Glutamatergic neuron (in vitro differentiated cells): ENCODE measurements at regions not wholly inside any gene's neighbourhood (a gene's known extent, or its start where the extent isn't known, plus 50 kb on each side); places are given as distances from the start of the nearest gene placed in this dataset.

Experiments
- DNase-seq: peaks from one replicate; pipeline ENCODE4 v3.0.0; 2022
- H3K27ac Mint-ChIP-seq: one replicate; pipeline ENCODE4 v1.8.0; 2020; ENCODE audit warnings: mild to moderate bottlenecking, mixed read lengths, inconsistent platforms; ENCODE audit not compliant: unreplicated experiment
- H3K27me3 Mint-ChIP-seq: one replicate; pipeline ENCODE4 v1.8.0; 2020; ENCODE audit warnings: mild to moderate bottlenecking, moderate library complexity, mixed read lengths, inconsistent platforms; ENCODE audit not compliant: unreplicated experiment
- H3K36me3 Mint-ChIP-seq: one replicate; pipeline ENCODE4 v1.8.0; 2020; ENCODE audit warnings: mild to moderate bottlenecking, mixed read lengths, inconsistent platforms; ENCODE audit not compliant: unreplicated experiment
- H3K4me1 Mint-ChIP-seq: one replicate; pipeline ENCODE4 v1.8.0; 2020; ENCODE audit warnings: mild to moderate bottlenecking, low read depth, mixed read lengths, inconsistent platforms; ENCODE audit not compliant: unreplicated experiment
- H3K4me3 Mint-ChIP-seq: one replicate; pipeline ENCODE4 v1.8.0; 2020; ENCODE audit warnings: mild to moderate bottlenecking, mixed read lengths, inconsistent platforms; ENCODE audit not compliant: unreplicated experiment
- H3K9me3 Mint-ChIP-seq: one replicate; pipeline ENCODE4 v1.8.0; 2020; ENCODE audit warnings: mild to moderate bottlenecking, moderate library complexity, mixed read lengths, inconsistent platforms; ENCODE audit not compliant: unreplicated experiment
- TF ChIP-seq, protein P1 (sequence below): fragments of 200-600 bp; sonication (generic); IDR thresholded peaks from one replicate; pipeline ENCODE4 v1.5.0; 2021; ENCODE audit not compliant: partially characterized antibody, unreplicated experiment

DNA sequence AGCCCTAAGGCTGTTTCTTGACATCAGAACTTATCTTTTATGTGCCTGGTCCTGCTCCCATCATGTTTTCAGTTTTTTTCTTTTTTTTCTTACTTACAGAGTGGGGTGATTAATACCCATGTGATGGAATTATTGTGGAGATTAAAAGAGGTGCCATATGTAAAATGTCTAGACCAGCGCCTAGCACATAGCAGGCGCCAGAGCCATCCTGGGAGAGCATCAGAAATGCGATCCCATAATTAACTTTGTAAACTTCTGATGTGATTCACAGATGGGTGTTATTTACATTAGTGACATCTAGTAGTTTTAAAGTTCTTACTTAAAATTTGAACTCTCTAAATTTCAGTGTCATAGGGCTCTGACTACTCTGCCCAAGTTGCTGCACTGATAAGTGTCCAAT, 66.2 kb upstream of the PGRMC2 start:
- TF ChIP-seq, protein P1, sequence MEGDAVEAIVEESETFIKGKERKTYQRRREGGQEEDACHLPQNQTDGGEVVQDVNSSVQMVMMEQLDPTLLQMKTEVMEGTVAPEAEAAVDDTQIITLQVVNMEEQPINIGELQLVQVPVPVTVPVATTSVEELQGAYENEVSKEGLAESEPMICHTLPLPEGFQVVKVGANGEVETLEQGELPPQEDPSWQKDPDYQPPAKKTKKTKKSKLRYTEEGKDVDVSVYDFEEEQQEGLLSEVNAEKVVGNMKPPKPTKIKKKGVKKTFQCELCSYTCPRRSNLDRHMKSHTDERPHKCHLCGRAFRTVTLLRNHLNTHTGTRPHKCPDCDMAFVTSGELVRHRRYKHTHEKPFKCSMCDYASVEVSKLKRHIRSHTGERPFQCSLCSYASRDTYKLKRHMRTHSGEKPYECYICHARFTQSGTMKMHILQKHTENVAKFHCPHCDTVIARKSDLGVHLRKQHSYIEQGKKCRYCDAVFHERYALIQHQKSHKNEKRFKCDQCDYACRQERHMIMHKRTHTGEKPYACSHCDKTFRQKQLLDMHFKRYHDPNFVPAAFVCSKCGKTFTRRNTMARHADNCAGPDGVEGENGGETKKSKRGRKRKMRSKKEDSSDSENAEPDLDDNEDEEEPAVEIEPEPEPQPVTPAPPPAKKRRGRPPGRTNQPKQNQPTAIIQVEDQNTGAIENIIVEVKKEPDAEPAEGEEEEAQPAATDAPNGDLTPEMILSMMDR, result no peak
- Mint-ChIP-seq H3K36me3 (no peaks in the 10 kb centered on the region), H3K4me3 (no peak overlapping the region), H3K27me3 (no peaks in the 10 kb centered on the region), H3K4me1 (peaks cover 4% of the 10 kb centered on the region), H3K27ac (no peak overlapping the region), H3K9me3 (no peaks in the 10 kb centered on the region)
- no peak for DNase-seq

DNA sequence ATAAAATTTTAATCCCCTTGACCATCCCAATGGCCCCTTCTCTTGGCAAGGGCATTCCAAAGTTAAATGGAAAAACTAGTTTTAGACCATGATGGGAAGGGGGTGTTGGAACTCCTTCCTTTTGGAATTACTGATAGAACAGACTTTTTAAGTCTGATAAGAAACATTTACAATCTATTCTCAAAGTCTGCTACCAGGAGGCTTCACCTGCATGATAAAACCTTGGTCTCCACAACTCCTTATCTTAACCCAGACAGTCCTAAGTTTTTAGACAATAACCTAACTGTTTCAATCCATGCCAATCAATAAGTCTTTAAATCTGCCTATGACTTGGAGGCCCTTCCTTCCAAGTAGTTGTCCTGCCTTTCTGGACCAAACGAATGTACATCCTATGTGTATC, 63.9 kb upstream of the PGRMC2 start:
- no peaks in the 10 kb centered on the region for H3K36me3 Mint-ChIP-seq

DNA sequence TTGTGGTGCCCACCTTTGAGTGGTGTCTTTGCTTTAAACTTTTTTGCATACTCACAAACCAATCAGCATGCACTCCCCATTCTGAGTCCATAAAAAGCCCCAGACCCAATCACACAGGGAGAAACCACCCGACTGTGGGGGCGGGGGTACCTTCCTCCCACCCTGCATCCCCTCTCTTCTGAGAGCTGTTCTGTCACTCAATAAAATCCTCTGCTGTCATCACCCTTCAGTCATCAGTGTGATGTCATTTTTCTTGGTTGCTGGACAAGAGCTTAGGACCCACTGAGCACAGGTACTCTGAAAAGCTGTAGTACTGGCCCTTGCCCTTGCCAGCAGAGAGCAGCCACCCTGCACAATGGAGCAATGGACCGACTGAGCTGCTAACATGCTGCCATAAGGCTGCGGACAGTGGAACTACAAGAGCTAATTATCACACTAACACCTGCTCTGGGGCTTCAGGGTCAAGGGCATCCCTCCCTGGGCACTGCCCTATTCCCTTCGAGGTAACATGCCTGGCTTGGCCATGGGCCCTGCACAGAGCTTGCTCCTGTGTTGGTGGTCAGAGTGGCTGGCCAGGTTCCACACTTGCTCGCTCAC, 62.9 kb upstream of the PGRMC2 start:
- no peak overlapping the region for H3K27ac Mint-ChIP-seq
- no peaks in the 10 kb centered on the region for H3K9me3 Mint-ChIP-seq
- no peak for DNase-seq
- H3K36me3 Mint-ChIP-seq, result no peaks in the 10 kb centered on the region
- no peaks in the 10 kb centered on the region for H3K27me3 Mint-ChIP-seq
- H3K4me3 Mint-ChIP-seq, result no peak overlapping the region
- TF ChIP-seq, protein P1, result no peak
- H3K4me1 Mint-ChIP-seq, result peaks cover 4% of the 10 kb centered on the region

More for the DNA sequence above, 63.9 kb upstream of the PGRMC2 start:
- DNase-seq, result no peak
- no peak overlapping the region for H3K4me3 Mint-ChIP-seq
- no peaks in the 10 kb centered on the region for H3K27me3 Mint-ChIP-seq
- H3K9me3 Mint-ChIP-seq, result no peaks in the 10 kb centered on the region
- no peak overlapping the region for H3K27ac Mint-ChIP-seq
- TF ChIP-seq, protein P1, result no peak
- peaks cover 4% of the 10 kb centered on the region for H3K4me1 Mint-ChIP-seq

DNA sequence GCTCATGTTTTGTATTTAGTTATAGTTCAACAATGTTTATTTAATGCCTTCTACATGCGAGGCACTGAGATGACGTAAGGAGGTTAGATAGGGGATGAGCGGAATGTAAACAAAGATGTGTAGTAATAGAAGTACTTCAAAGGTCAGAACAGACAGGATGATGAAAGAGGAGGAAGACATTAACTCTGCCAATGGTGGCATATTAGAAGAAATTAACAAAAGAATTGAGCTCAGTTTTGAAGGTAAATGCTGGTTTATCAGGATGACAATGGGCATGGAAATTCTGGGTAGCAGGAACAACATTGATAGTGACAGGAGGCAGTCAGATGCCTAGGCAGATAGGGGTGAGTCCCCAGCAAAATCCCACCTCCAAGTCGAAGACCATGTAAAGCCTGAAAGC, 62.3 kb upstream of the PGRMC2 start:
- Mint-ChIP-seq H3K27ac (no peak overlapping the region), H3K36me3 (no peaks in the 10 kb centered on the region), H3K9me3 (no peaks in the 10 kb centered on the region), H3K4me1 (no peaks in the 10 kb centered on the region), H3K4me3 (no peak overlapping the region), H3K27me3 (no peaks in the 10 kb centered on the region)
- DNase-seq, result no peak
- TF ChIP-seq, protein P1, result no peak

DNA sequence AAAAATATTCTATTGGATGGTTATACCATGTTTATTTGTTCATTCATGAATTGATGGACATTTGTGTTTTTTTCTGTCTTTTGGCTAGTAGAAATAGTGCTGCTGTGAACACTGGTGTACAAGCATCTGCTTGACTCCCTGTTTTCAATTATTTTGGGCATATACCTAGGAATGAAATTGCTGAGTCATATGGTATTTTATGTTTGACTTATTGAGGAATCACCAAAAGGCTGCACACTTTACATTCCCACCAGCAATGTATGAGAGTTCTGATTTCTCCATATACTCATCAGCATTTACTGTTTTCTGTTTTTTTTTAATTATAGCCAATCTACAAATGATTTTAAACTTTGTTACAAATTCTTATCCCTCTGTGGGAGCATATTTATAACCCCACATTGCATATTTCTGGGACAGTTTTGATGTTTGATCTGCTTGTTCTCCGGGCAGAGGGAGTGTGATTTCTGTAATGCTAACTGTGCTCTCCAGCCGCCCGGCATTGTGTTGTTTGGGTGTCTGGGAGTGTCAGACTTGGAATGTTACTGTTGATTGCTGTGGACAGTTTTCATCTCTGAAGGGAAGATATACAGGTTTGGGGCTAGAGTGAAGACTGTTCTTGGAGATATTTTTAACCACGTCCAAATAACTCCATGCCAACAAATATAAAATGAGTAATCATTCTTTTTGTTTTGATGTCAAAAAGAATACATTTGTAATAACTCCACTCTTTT, 60.5 kb upstream of the PGRMC2 start:
- Mint-ChIP-seq H3K27me3 (no peaks in the 10 kb centered on the region), H3K4me1 (no peaks in the 10 kb centered on the region), H3K4me3 (no peak overlapping the region), H3K27ac (no peak overlapping the region), H3K9me3 (no peaks in the 10 kb centered on the region), H3K36me3 (no peaks in the 10 kb centered on the region)
- no peak for DNase-seq
- TF ChIP-seq, protein P1, result no peak
